ENCODE measurements at regions not wholly inside any gene's neighbourhood (a gene's known extent, or its start where the extent isn't known, plus 50 kb on each side); places are given as distances from the start of the nearest gene placed in this dataset.
"Not testable (repeated sequence)": the region's sequence is repeated elsewhere in the genome, so short reads cannot be mapped to it uniquely, and the experiment has no call there.

GRCh38 chr2:122780251-122780650 is 1024.8 kb downstream of the TSN start:
- Histone ChIP-seq H3K9ac (no peak overlapping the region), H3K36me3 (no peaks in the 10 kb centered on the region), H3K27ac (no peak overlapping the region), H3K9me3 (replicated peaks in 1 of 11) (no peaks in the 10 kb centered on the region; a peak in 1 of 22 replicates), H3K4me3 (no peak overlapping the region), H3K4me1 (peaks cover 0 to 8% (median 0%) of the 10 kb centered on the region in 10 experiments; a peak in 1 of 20 replicates), H3K4me2 (no peak overlapping the region), H3K27me3 (no peaks in the 10 kb centered on the region), H4K20me1 (no peaks in the 10 kb centered on the region)
- no peak for TF ChIP-seq Cebpa-rat (IDR thresholded peaks at IDR 0.05)

DNA sequence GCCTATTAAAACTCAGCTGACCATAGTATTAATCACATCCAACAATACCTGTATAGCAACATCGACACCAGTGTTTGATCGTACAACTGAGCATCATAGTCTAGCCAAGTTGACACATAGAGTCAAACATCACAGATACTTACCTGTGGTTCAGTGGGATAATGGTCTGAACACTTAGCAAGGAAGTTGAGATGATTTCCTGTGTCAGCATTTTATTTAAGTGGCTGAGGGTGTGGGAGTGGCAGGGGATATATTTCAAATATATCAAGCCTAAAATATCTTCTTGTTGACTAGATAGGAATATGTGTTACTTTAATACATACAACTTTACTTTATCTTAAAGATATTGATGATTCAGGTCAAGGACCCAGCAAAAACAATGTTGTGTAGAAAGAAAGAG is 1038.6 kb downstream of the TSN start:
- Histone ChIP-seq H3K27me3 (no peaks in the 10 kb centered on the region), H3K4me1 (no peaks in the 10 kb centered on the region), H4K20me1 (no peaks in the 10 kb centered on the region), H3K36me3 (no peaks in the 10 kb centered on the region), H3K9me3 (replicated peaks in 1 of 11) (peaks cover 0 to 7% (median 0%) of the 10 kb centered on the region in 11 experiments; a peak in 6 of 22 replicates), H3K9ac (no peak overlapping the region), H3K4me3 (no peak overlapping the region), H3K27ac (no peak overlapping the region), H3K4me2 (no peak overlapping the region)
- TF ChIP-seq Cebpa-rat (IDR thresholded peaks at IDR 0.05) = no peak

DNA sequence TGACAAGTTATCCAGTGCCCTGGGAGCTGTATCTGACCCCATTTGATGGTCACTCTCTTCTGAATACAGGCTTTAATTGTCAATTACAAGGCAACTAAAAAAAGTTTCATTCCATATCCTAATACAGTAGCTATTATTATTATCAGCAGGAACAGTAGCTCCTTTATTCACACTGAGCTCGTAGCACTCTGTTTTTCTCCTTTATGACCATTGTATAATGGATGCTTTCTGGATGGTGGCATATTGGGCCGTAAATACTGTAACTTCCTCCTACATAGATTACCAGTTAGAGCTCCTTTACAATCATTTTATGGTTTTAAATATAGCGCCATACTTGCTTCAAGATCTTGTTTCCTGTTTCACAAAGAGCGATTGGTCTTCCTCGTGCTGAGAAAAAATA is 1040.3 kb downstream of the TSN start:
- H3K4me2 ChIP-seq = no peak overlapping the region
- H3K36me3 ChIP-seq = no peaks in the 10 kb centered on the region
- no peaks in the 10 kb centered on the region for H3K27me3 ChIP-seq
- no peaks in the 10 kb centered on the region for H3K9me3 ChIP-seq (replicated peaks in 1 of 11)
- no peak overlapping the region for H3K27ac ChIP-seq
- no peaks in the 10 kb centered on the region for H4K20me1 ChIP-seq
- no peaks in the 10 kb centered on the region for H3K4me1 ChIP-seq
- no peak for TF ChIP-seq Cebpa-rat (IDR thresholded peaks at IDR 0.05)
- no peak overlapping the region for H3K4me3 ChIP-seq
- H3K9ac ChIP-seq = no peak overlapping the region

DNA sequence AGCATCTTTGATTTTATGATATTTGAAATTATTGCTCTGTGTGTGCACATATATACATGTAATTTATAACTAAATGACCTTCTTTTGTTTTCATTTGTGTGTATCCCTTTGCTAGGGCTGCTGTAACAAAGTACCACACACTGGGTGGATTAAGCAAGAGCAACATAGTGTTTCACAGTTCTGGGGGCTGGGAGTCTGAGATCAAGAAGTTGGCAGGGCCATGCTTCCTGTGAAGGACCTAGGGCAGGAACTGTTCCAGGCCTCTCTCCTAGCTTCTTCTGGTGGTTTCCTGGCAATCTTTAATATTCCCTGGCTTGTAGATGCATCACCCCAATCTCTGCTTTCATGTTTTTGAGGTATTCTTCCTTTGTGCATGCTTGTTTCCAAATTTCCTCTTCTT is 1043.9 kb downstream of the TSN start:
- H3K27ac ChIP-seq = no peak overlapping the region
- H3K4me3 ChIP-seq = no peak overlapping the region
- no peaks in the 10 kb centered on the region for H3K27me3 ChIP-seq
- TF ChIP-seq Cebpa-rat (IDR thresholded peaks at IDR 0.05) = no peak
- no peak overlapping the region for H3K9ac ChIP-seq
- no peaks in the 10 kb centered on the region for H3K9me3 ChIP-seq (replicated peaks in 1 of 11)
- no peak overlapping the region for H3K4me2 ChIP-seq
- H4K20me1 ChIP-seq = no peaks in the 10 kb centered on the region
- no peaks in the 10 kb centered on the region for H3K36me3 ChIP-seq
- no peaks in the 10 kb centered on the region for H3K4me1 ChIP-seq

- Histone ChIP-seq H3K36me3 (no peaks in the 10 kb centered on the region), H3K4me3 (no peak overlapping the region), H3K4me1 (no peaks in the 10 kb centered on the region), H3K27me3 (no peaks in the 10 kb centered on the region), H3K9ac (no peak overlapping the region), H3K9me3 (replicated peaks in 1 of 11) (no peaks in the 10 kb centered on the region), H3K4me2 (no peak overlapping the region), H4K20me1 (no peaks in the 10 kb centered on the region), H3K27ac (no peak overlapping the region)
- no peak for TF ChIP-seq Cebpa-rat (IDR thresholded peaks at IDR 0.05)
Measured at GRCh38 chr2:122800781-122801180, 1045.3 kb downstream of the TSN start.

- Histone ChIP-seq H3K4me1 (no peaks in the 10 kb centered on the region), H3K4me3 (no peak overlapping the region), H3K36me3 (no peaks in the 10 kb centered on the region), H3K27me3 (no peaks in the 10 kb centered on the region), H3K27ac (no peak overlapping the region), H3K4me2 (no peak overlapping the region), H3K9ac (no peak overlapping the region), H3K9me3 (replicated peaks in 1 of 11) (0 out of 22 replicates have a peak, but pooled peaks cover 0 to 4% (median 0%) of the 10 kb centered on the region in 11 experiments), H4K20me1 (no peaks in the 10 kb centered on the region)
- TF ChIP-seq Cebpa-rat (IDR thresholded peaks at IDR 0.05) = no peak
Measured at GRCh38 chr2:122804494-122804893, 1049.0 kb downstream of the TSN start.

GRCh38 chr2:122805346-122805745 is 1049.9 kb downstream of the TSN start:
- Histone ChIP-seq H3K9me3 (replicated peaks in 1 of 11) (0 out of 22 replicates have a peak, but pooled peaks cover 0 to 4% (median 0%) of the 10 kb centered on the region in 11 experiments), H3K27me3 (no peaks in the 10 kb centered on the region), H3K4me2 (no peak overlapping the region), H3K36me3 (no peaks in the 10 kb centered on the region), H3K4me3 (no peak overlapping the region), H3K27ac (no peak overlapping the region), H3K4me1 (no peaks in the 10 kb centered on the region), H4K20me1 (no peaks in the 10 kb centered on the region), H3K9ac (no peak overlapping the region)
- TF ChIP-seq Cebpa-rat (IDR thresholded peaks at IDR 0.05) = no peak

DNA sequence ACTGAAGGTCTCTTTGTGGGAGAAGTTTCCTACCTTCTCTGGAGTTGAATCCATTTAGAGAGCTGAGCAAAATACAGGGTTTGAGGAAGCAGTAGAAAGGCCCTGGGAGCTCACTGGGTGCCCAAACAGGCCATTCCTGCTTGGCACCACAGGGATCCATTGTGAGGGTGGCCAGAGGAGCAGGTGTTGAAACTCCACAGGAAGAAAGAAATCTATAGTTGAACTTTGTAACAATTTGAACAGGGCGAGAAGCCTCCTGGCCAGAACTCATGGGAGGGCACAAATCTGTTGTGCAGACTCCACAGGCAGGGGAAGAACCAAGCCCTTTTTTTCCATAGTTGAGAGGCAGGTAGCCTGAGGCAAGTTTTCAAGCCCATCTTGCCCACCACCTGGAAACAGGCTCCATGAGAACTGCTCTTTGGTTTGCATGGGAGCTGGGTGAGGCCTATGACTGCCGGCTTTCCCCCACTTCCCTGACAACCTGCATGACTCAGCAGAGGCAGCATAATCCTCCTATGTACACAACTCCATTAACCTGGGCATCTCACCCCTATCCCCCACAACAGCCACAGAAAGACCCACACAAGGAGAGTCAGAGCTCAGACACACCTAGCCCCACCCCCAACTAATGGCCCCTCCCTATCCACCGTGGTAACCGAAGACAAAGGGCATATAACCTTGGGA is 1053.0 kb downstream of the TSN start:
- H3K4me1 ChIP-seq = no peaks in the 10 kb centered on the region
- H3K27me3 ChIP-seq = no peaks in the 10 kb centered on the region
- H3K36me3 ChIP-seq = no peaks in the 10 kb centered on the region
- H3K9ac ChIP-seq = no peak overlapping the region
- H3K27ac ChIP-seq = no peak overlapping the region
- no peak for TF ChIP-seq Cebpa-rat (IDR thresholded peaks at IDR 0.05)
- H3K4me2 ChIP-seq = no peak overlapping the region
- 0 out of 22 replicates have a peak, but pooled peaks cover 0 to 4% (median 0%) of the 10 kb centered on the region in 11 experiments for H3K9me3 ChIP-seq (replicated peaks in 1 of 11)
- H3K4me3 ChIP-seq = no peak overlapping the region
- H4K20me1 ChIP-seq = no peaks in the 10 kb centered on the region

GRCh38 chr2:122812214-122812613 is 1056.8 kb downstream of the TSN start:
- not testable (repeated sequence) for H3K27me3 ChIP-seq; H3K36me3 ChIP-seq; H3K9ac ChIP-seq; H3K4me2 ChIP-seq; H3K4me3 ChIP-seq; H3K27ac ChIP-seq; H3K9me3 ChIP-seq (replicated peaks in 1 of 11); H4K20me1 ChIP-seq; H3K4me1 ChIP-seq

DNA sequence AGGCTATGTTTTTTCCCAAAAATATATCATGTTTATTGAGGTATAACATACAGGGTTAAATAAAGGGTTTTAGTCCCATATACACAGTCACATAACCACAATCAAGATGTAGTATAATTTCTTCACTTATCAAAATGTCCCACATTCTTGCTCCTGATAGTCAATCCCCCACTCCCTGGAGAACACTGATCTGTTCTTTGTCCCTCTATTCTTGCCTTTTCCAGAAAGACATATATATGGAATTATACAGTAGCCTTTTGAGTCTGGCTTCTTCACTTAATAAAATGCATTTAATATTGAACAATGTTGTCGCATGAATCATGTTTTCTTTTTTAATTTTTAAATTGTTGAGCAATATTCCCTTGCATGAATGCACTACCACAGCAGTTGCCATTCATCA is 1059.7 kb downstream of the TSN start:
- no peak for TF ChIP-seq Cebpa-rat (IDR thresholded peaks at IDR 0.05)
- Histone ChIP-seq H3K4me2 (no peak overlapping the region), H3K4me1 (no peaks in the 10 kb centered on the region), H3K27ac (no peak overlapping the region), H4K20me1 (no peaks in the 10 kb centered on the region), H3K36me3 (no peaks in the 10 kb centered on the region), H3K9ac (no peak overlapping the region), H3K27me3 (no peaks in the 10 kb centered on the region), H3K4me3 (no peak overlapping the region), H3K9me3 (replicated peaks in 1 of 11) (no peaks in the 10 kb centered on the region)

Measured in BLaER1 treated with 17β-estradiol and CSF1 and Interleukin-3, amounts not matched to agents 10 nM and 100 nM (cell line).